ENCODE measurements at regions not wholly inside any gene's neighbourhood (a gene's known extent, or its start where the extent isn't known, plus 50 kb on each side); places are given as distances from the start of the nearest gene placed in this dataset.

- H3K4me2 ChIP-seq (ENCODE audit: extremely low read depth, insufficient read depth, low read length): no peak overlapping the region
- TF ChIP-seq EZH2 (IDR thresholded peaks at IDR 0.05; ENCODE audit: low read length, missing control alignments) (no peak), CTCF (conservative IDR thresholded peaks at IDR 0.05 in 1 of 2, IDR thresholded peaks at IDR 0.05 in 1 of 2; ENCODE audit: low read depth in 1 of 2, low read length in 2 of 2) (no peak)
- no peak overlapping the region for H3K27ac ChIP-seq (ENCODE audit: insufficient read depth, low read length)
- no peaks in the 10 kb centered on the region for H3K9me3 ChIP-seq (ENCODE audit: control insufficient read depth, insufficient read depth, low read depth, low read length)
- no peaks in the 10 kb centered on the region for H4K20me1 ChIP-seq (ENCODE audit: control insufficient read depth, extremely low read depth, insufficient read depth, low read length)
- no peaks in the 10 kb centered on the region for H3K4me1 ChIP-seq (ENCODE audit: control insufficient read depth, extremely low read depth, insufficient read depth, low read length)
- H2AFZ ChIP-seq (ENCODE audit: low read length): no peak overlapping the region
- no peak overlapping the region for H3K4me3 ChIP-seq (replicated peaks in 1 of 4; ENCODE audit: control extremely low read depth in 1 of 4, insufficient read depth in 1 of 4, low read depth in 3 of 4, low read length in 4 of 4)
- no peaks in the 10 kb centered on the region for H3K27me3 ChIP-seq (ENCODE audit: control insufficient read depth, insufficient read depth, low read length)
- no peaks in the 10 kb centered on the region for H3K36me3 ChIP-seq (ENCODE audit: control insufficient read depth, insufficient read depth, low read length)
- DNase-seq (ENCODE audit: low read depth in 2 of 2): no peak
- H3K9ac ChIP-seq (ENCODE audit: insufficient read depth, low read length): no peak overlapping the region
- H3K79me2 ChIP-seq (ENCODE audit: control insufficient read depth, insufficient read depth, low read length): no peaks in the 10 kb centered on the region
Measured at GRCh38 chr4:79495447-79495846, 87.4 kb upstream of the GK2 start.

DNA sequence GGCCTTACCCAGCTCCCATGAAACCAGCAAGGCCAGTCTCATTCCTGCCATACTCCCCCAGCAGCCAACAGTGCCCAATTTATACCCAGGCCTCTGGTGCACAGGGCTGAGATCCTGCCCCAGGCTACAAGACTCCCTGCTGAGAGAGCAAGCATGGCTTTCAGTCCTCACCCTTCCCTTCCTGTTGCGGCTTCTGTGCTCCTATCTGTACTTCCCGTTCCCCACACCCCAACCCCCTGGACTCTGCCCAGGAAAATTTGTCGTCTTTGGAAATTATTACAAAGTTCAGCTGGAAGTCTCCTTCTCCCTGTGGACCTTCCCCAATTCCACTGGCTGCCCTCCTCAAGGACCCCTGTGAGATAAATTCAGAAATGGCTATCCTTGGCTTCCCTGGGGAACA lies 84.1 kb upstream of the GK2 start:
- Histone ChIP-seq H3K9me3 (ENCODE audit: control insufficient read depth, insufficient read depth, low read depth, low read length) (no peaks in the 10 kb centered on the region), H3K4me2 (ENCODE audit: extremely low read depth, insufficient read depth, low read length) (no peak overlapping the region), H3K36me3 (ENCODE audit: control insufficient read depth, insufficient read depth, low read length) (no peaks in the 10 kb centered on the region), H3K27me3 (ENCODE audit: control insufficient read depth, insufficient read depth, low read length) (no peaks in the 10 kb centered on the region), H3K27ac (ENCODE audit: insufficient read depth, low read length) (no peak overlapping the region), H3K4me1 (ENCODE audit: control insufficient read depth, extremely low read depth, insufficient read depth, low read length) (no peaks in the 10 kb centered on the region), H2AFZ (ENCODE audit: low read length) (no peak overlapping the region), H3K4me3 (replicated peaks in 1 of 4; ENCODE audit: control extremely low read depth in 1 of 4, insufficient read depth in 1 of 4, low read depth in 3 of 4, low read length in 4 of 4) (no peak overlapping the region), H4K20me1 (ENCODE audit: control insufficient read depth, extremely low read depth, insufficient read depth, low read length) (no peaks in the 10 kb centered on the region), H3K9ac (ENCODE audit: insufficient read depth, low read length) (no peak overlapping the region), H3K79me2 (ENCODE audit: control insufficient read depth, insufficient read depth, low read length) (no peaks in the 10 kb centered on the region)
- TF ChIP-seq EZH2 (IDR thresholded peaks at IDR 0.05; ENCODE audit: low read length, missing control alignments) (no peak), CTCF (conservative IDR thresholded peaks at IDR 0.05 in 1 of 2, IDR thresholded peaks at IDR 0.05 in 1 of 2; ENCODE audit: low read depth in 1 of 2, low read length in 2 of 2) (no peak)
- no peak for DNase-seq (ENCODE audit: low read depth in 2 of 2)

DNA sequence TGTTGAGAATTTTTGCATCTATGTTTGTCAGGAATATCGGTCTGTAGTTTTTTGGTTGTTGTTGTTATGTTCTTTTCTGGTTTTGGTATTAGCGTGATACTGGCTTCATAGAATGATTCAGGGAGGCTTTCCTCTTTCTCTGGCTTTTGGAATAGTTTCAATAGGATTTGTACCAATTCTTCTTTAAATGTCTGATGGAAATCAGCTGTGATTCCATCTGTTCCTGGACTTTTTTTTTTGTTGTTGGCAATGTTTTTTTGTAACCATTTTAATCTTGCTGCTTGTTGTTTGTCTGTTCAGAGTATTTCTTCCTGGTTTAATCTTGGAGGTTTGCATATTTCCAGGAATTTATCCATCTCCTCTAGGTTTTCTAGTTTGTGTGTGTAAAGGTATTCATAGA lies 81.5 kb upstream of the GK2 start:
- Histone ChIP-seq H3K4me2 (ENCODE audit: extremely low read depth, insufficient read depth, low read length) (no peak overlapping the region), H3K9ac (ENCODE audit: insufficient read depth, low read length) (no peak overlapping the region), H3K27me3 (ENCODE audit: control insufficient read depth, insufficient read depth, low read length) (no peaks in the 10 kb centered on the region), H3K4me1 (ENCODE audit: control insufficient read depth, extremely low read depth, insufficient read depth, low read length) (no peaks in the 10 kb centered on the region), H4K20me1 (ENCODE audit: control insufficient read depth, extremely low read depth, insufficient read depth, low read length) (no peaks in the 10 kb centered on the region), H3K9me3 (ENCODE audit: control insufficient read depth, insufficient read depth, low read depth, low read length) (no peaks in the 10 kb centered on the region), H3K79me2 (ENCODE audit: control insufficient read depth, insufficient read depth, low read length) (no peaks in the 10 kb centered on the region), H2AFZ (ENCODE audit: low read length) (no peak overlapping the region), H3K27ac (ENCODE audit: insufficient read depth, low read length) (no peak overlapping the region), H3K36me3 (ENCODE audit: control insufficient read depth, insufficient read depth, low read length) (no peaks in the 10 kb centered on the region), H3K4me3 (replicated peaks in 1 of 4; ENCODE audit: control extremely low read depth in 1 of 4, insufficient read depth in 1 of 4, low read depth in 3 of 4, low read length in 4 of 4) (no peak overlapping the region)
- no peak for TF ChIP-seq CTCF (conservative IDR thresholded peaks at IDR 0.05 in 1 of 2, IDR thresholded peaks at IDR 0.05 in 1 of 2; ENCODE audit: low read depth in 1 of 2, low read length in 2 of 2)
- no peak for TF ChIP-seq EZH2 (IDR thresholded peaks at IDR 0.05; ENCODE audit: low read length, missing control alignments)
- no peak for DNase-seq (ENCODE audit: low read depth in 2 of 2)
